ENCODE measurements at regions not wholly inside any gene's neighbourhood (a gene's known extent, or its start where the extent isn't known, plus 50 kb on each side); places are given as distances from the start of the nearest gene placed in this dataset.

DNA sequence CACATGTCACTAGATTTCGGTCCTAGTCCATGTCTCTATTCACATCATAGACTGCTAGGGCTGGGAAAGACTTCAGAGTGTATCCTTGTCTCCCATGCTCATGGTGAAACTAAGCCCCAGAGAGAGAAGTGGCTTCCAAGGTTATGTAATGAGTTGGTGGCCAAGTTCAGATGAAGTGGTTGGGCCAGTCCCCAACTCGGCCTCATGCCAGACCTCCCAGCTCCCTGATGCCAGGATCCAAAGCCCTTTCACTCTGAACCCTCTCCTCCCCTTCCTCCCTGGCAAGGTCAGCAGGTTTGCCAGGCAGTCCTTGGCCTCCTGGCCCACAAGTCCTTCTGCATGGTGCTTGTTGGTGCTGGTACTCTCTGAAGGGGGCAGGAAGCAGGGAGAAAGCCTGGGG, 189.7 kb downstream of the AXIN2 start:
- TF ChIP-seq, protein P1, sequence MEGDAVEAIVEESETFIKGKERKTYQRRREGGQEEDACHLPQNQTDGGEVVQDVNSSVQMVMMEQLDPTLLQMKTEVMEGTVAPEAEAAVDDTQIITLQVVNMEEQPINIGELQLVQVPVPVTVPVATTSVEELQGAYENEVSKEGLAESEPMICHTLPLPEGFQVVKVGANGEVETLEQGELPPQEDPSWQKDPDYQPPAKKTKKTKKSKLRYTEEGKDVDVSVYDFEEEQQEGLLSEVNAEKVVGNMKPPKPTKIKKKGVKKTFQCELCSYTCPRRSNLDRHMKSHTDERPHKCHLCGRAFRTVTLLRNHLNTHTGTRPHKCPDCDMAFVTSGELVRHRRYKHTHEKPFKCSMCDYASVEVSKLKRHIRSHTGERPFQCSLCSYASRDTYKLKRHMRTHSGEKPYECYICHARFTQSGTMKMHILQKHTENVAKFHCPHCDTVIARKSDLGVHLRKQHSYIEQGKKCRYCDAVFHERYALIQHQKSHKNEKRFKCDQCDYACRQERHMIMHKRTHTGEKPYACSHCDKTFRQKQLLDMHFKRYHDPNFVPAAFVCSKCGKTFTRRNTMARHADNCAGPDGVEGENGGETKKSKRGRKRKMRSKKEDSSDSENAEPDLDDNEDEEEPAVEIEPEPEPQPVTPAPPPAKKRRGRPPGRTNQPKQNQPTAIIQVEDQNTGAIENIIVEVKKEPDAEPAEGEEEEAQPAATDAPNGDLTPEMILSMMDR (IDR thresholded peaks at IDR 0.05) = no peak
- no peak for TF ChIP-seq POLR2A (IDR thresholded peaks at IDR 0.05)
